GM18498 (cell line): ENCODE measurements at regions not wholly inside any gene's neighbourhood (a gene's known extent, or its start where the extent isn't known, plus 50 kb on each side); places are given as distances from the start of the nearest gene placed in this dataset.

Experiments
- ATAC-seq: cut with Tn5 transposase; IDR thresholded peaks from one replicate; pipeline ENCODE4 v1.9.1; 2021; ENCODE audit warnings: mild to moderate bottlenecking, moderate library complexity; ENCODE audit not compliant: unreplicated experiment

DNA sequence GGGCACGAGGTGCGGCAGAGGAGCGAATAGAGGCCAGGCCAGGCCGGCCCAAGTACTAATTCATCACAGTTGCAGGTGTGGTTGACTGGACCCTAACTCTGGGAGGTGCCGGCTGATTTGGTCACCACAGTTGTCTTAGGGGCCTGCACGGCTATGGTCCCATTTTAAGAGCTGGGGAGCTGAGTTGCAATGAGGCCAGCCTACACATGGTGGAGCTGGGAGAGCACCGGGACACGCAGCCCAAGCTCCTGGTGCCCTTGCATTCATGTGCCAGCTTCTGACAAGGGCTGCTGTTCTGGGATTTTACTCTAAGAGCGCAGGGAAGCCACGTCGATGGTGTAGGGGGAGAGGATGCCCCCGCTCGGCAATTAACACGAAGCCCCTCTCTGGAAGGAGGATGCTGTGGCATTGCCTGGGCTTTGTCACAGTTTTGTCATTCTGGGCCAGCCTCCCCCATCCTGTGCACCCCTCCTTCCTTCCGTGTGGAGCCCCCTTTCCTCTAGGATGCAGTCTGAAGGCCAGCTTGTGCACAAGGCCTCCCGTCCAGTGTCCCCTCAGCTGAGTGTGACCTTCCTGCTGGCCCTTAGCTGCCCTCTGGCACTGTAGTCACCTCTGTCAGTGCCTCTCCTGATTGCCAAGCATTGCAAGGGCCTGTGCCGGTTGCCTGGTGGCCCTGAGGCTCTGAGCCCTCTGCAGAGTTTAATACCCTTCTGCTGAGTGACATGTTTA, 109.4 kb upstream of the C1QTNF9B start:
- no peak for ATAC-seq

DNA sequence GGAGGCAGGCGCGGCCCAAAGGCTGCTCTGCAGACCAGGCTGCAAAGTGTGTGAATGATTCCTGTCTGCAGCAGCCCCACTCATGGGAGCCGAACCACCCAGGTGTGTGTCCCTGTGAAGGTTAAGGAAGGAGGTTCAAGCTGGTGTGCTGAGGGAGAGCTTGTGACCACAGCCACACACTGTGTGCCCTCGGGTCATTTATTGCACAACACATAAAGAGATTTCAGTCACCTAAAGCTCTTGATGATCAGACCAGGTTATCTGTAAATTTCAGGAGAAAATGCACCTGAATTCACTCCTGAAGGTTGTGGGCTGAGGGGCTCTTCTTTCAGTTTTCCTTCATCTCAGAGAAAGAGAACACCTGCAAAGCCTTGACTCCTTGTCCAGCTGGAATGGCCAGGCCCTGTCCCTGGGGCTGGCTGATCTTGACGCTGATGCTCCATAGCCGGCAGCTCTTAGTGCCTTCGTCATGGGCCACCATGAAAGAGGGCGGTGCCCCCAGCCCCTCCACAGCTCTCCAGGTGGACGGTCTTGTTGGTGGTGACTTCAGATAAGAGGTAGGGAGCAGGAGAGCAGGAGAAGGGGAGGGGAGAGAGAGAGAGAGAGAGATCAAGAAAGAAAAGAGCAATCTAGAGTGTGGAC, 110.8 kb upstream of the C1QTNF9B start:
- no peak for ATAC-seq

DNA sequence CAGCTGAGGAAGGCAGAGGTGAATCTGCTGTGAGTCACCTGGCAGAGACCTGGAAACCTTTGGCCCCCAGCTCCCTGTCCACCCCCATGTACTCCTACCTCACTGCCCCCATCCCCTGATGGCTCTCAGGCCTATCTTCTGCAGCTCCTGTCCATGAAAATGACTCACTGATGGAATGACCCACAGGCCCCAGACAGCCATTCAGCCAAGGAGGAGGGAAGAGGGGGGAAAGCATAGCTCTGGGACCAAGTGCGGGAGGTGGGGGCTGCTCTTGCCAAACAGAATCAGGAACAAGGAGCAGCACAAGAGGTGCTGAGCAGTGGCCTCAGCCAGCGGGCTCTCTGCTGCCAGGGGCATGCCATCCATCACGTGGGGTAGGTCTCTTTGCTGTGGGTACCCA, 111.4 kb upstream of the C1QTNF9B start:
- ATAC-seq = no peak

DNA sequence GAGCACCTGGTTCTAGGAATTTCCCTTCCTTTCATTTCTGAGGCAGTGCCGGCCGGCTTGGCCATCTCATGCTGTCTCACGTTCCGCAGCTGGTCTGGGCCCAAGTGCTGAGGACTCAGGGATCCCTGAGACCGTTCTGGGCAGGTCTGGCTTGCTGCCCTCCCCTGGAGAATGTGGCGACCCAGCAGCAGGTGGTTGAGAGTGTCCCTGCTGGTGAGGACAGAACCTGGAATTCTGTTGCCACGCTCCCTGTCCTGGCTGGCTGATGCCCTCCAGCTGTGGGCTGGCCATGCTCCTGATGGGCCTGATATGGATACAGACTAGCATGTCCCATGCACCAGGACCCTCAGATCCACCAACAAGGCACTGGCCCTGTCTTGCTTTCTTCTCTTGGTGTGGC, 114.0 kb upstream of the C1QTNF9B start:
- no peak for ATAC-seq

DNA sequence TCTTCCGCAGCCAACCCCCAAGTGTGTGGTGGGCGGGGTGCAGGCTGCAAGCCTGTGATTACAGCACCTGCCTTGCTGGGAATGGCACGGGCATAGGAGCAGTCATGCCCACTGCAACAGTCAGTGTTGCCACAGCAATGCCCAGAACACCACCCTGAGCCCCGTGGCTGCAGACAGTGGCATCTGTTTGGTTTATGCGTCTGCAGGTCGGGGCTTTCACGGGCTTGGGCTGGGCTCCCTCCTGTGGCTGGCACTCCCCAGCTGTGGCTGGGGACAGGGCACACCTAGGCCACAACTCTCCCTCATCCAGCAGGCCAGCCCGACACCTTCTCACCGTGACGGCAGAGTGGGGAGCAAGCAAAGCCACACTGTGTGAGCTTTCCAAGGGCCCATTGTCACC, 115.3 kb upstream of the C1QTNF9B start:
- no peak for ATAC-seq

DNA sequence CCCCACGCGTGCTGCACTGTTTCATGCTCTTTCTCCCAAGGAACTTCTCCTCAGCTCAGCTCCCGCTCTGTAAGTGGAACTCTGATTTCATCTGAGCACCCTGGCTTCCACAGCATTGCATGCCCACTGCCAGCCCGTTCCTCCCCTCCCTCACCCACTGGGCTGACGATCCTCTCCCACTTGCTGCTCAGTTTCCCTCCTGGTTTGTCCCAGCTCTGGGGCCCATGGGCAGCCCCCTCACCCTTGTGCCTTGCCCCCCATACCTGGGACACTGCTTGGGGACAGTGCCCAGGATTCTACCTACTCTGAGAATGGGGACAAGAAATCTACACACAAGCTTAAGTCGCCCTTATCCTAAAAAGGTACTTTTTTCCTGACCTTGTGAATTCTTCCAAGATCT, 115.9 kb upstream of the C1QTNF9B start:
- no peak for ATAC-seq

DNA sequence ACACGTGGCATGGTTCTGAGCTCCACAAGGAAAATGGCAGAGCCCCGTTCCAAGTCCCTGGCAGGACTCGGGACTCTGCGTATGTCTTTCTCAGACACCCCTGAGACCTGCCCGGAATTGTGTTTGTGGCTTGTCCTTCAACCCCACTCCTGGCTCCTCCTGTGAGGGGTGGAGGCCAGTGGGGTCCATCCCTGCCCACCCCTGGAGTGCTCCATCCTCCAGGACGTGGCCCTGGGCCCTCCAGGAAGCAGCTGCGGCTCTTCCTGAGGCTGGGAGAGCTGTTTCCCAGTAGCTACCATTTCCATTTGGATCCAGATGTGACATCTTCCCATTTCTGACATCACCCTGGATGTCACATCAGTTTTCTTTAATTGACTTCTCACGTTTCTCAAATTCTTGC, 118.7 kb upstream of the C1QTNF9B start:
- no peak for ATAC-seq

DNA sequence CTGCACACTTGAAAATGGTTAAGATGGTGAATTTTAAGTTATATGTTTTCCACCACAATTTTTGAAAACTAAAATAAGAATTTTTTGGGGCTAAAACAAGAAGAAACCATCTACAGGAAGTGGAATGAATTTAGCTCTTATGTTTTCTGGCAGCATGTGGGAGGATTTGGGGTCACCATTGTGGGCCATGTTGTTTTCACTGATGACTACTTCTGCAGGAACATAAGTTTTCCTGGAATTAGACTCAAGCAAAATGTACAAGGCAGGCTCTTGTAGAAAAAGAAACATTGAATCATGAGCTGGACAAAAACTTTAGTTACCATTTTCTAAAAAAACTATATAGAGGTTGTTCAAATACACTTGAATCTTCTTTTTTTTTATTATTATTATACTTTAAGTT, 125.3 kb upstream of the C1QTNF9B start:
- no peak for ATAC-seq

DNA sequence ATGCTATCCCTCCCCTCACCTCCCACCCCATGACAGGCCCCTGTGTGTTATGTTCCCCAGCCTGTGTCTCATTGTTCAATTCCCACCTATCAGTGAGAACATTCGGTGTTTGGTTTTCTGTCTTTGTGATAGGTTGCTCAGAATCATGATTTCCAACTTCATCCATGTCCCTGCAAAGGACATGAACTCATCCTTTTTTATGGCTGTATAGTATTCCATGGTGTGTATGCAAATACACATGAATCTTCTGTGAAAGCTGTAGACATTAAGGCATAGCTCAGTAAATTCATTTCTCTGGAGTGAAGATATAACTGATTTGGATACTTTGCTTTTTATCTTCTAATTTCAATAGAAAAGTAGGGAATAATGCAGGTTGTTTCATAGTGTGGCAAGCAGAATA, 125.8 kb upstream of the C1QTNF9B start:
- ATAC-seq = no peak

DNA sequence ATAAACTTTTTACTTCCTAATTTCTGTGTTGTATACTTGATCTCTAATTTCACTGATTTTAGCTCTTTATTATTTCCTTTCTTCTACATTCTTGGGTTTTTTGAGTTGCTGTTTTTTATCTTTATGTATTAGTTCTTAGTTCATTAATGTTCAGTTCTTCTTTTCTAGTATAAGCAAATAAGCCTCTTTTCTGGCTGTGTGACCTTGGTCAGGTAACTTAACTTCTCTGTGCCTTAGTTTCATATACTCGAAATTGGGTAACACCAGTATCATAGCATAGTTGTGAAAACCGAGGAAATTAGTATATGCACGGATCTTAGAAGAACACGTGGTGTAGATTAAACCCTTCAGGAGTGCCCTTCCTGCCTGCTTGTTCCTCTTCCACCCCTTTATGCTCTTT, 130.2 kb upstream of the C1QTNF9B start:
- no peak for ATAC-seq

DNA sequence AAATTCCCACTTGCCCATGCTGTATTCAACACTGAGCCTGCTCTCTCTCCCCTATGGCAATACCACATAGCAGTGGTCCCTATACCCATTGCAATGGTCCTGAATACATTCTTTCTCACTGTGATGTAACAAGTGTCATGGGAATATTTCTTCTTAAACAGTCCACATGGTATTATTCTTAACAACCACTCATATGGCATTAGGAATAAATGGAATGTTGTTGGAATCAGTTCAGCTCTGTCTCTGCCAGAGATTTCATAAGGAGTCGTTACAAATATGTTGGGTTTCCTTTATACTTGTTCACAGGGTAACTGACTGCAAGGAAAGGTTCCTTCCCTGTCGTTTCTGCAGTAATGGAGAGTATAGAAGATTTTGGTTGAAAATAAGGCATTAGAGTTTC, 128.3 kb upstream of the SPATA13 start:
- no peak for ATAC-seq

DNA sequence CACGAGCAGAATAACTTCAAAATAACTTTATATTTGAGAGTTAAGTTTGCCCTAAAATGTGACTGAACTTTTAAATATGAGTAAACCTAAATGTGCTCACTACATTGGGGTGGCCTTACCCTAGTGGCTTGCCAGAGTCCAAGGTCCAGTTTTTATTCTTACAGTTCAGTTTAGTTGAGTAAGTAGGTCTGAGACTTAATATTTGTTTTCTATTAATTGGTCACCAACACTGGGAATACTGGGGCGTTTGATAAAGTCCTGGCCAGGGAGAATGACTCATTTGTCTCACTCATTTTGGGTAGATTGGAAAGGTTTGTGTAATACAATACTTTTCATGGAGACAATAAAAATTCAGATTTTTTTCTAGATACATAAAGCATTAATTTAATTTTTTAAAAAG, 127.8 kb upstream of the SPATA13 start:
- ATAC-seq = no peak

DNA sequence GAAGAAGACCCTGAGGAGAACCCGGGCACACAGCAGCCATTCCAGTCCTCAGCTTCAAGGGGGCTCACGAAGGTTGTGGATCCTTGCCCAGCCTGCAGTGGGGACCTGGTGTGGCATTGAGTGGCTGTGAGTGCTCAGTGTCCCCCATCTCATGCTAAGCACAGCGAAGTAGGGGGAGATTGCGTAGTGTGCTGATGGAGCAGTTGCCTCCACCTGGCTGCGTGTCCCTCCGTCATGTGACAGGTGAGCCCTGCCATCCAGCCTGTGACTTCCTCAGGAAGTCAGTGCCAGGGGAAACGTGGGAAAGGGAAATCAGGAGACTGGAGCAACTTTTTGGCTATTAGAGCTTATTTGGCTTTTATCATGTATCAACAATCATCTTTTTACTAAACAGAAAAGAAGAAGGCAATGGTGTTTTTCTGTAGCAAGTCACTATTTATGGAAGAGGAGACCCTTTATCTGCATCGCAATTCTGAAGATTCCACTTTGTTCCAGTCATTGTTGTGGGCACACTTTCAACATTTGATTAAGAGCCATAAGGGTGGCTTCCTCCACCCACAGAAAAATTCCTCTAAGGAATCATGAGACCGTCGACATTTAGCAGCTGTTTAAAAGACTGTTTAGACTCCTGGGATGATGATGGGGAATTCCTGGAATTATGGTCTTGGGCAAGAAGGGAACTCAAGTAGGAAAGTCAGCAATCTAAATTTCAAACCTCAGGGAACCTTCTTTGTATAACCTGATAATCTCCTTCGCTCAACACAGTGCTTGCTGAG, 126.8 kb upstream of the SPATA13 start:
- ATAC-seq = no peak

DNA sequence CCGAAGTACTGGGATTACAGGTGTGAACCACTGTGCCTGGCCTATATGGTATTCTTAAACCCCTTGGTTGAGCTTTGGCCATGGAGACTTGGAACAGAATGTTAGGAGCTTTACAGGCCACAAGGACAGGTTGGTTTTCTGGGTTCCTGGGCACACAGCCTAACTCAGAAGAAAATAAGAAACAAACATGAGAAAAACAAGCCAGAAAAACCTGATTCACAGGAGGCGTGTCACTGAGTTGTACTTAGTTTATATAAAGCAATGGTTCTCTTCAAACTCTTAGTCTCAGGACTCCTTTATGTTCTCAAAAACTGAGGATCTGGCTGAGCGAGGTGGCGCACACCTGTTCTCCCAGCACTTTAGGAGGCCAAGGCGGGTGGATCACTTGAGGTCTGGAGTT, 125.1 kb upstream of the SPATA13 start:
- no peak for ATAC-seq

DNA sequence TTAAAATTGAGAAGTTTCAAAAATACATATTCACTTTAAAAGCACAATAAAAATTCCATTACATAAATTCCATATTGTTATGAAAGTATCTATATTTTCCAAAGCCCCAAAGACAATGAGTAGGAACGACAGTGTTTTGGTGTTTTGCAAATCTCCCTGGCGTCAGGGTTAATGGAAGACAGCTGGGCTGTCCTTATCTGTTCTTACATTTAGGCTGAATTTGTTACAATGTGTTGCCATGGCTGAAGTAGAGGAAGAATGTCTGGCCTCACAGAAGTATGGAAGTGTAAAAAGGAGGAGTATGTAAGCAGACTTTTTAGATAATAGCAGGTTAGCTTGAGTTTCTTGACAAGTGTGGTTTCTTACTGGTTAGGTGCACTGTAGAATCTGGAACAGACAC, 124.4 kb upstream of the SPATA13 start:
- no peak for ATAC-seq

DNA sequence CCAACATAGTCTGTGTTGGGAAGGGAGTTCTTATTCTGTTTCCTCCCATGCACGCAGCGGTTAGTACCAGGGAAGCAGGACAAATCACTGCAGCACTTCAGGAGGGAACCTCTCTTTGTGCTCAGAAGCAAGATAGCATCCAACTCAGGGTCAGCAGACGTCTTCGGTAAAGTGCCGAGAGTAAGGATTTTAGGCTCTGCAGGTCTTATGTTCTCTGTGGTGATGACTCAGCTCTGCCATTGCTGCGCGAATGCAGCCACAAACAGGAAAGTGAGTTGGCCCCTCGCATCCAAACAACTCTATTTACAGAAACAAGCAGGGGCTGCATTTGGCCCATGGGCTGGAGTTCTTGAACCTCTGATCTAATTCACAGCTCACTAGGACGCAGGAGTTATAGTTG, 122.1 kb upstream of the SPATA13 start:
- no peak for ATAC-seq

DNA sequence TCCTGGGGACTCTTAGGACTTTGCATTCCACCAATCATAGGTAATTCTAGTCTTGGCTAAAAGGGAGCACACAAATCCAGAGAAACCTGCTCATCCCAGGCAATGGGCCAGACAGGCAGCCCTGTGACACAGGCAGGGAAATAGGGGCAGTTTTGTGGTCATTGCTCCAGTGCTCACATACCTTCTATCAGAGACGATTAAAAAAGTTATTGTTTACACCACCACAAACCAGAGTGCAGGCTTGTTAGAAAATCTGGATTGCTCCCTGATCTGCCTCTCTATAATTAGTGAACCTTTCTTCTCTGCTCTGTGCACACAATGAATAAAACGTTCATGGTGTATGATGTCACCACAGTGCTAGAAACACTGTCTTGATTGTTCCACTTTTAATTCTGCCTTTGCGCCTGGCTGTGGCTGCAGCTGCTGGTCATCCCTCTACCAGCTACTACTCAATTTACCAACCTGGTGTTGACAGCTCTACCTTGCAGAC, 121.6 kb upstream of the SPATA13 start:
- no peak for ATAC-seq

DNA sequence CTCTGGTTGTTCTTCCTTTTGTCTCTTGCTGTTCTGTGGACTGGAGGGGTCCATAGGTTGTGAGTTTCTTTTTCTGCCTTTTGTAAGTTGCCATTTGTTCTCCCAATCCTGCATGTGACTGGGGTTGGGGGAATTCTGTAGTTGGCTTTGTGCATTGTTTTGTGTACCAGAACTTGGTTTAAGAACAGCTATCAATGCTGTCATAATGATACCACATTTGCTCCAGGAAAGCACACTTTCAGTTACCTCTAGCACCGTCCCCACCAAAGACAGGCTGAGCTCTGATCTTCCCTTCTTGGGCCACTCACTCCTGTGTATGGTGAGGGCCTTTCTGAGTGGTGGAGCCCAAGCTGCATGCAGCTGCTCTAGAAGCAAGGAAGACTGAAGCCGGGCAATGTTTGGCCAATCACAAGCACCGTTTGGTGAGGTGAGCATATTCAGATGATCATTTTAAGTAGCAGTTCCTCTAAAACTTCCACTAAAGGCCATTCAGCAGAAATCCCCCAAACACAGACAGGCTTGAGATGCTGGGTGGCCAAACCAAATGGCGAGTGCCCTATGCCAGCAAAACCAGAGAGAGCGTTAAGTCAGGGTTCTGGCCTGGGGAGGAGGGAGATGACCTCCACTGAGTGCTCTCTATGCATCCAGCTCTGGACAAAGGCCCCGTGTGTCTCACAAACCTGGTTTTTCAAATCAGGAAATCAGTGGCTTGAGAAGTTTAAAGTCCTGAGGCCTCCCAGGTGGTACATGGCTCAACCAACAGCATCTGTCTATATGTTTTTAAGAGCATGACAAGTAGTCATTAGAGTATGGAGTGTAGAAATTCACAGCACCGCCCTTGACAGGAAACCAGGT, 120.7 kb upstream of the SPATA13 start:
- peak; percentile 63 for ATAC-seq

DNA sequence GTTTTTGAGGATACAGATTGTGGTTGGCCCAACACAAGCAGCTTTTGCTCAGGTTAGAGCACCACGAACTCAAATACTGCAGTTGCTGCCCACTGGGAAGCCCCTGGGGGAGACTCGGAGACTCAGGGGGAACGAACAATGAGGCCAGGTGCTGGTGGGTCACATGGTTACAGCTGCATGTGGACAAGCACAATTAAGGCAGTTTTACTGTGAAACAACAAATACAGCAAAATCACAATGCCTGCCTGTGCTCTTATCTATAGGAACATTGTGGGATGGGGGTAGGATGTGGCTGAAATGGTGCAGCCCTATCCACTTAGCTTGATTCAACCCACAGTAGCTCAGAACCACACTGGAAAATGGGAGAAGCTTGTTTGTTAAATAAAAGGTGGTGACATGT, 119.7 kb upstream of the SPATA13 start:
- ATAC-seq = no peak

DNA sequence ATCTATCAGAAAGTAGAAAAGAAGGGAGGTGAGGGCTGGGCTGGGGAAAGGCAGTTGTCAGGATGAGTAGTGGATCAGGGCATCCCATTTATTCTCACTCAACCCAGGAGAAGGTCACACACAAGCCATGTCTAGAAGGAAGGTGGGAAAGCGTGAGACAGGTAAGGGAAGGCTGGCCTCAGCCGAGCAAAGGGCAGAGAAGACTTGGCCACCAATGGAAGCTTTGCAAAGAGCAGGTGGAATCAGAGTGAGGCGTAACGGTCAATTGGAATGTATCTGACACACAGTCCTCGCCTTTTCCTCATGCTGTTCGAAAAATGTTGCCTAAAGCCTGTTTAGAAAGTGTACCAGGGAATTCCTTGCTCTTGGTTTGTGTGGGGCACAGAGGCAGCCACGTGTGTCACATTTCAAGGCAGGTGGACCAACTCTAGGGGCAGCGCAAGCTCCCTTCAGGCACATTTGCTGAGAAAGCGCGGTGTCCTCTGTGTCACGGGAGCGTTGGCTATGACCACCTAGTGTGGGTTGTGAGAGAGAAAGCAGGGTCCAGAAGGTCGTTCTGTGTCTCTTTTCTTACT, 118.8 kb upstream of the SPATA13 start:
- no peak for ATAC-seq
